ENCODE measurements at regions not wholly inside any gene's neighbourhood (a gene's known extent, or its start where the extent isn't known, plus 50 kb on each side); places are given as distances from the start of the nearest gene placed in this dataset.

DNA sequence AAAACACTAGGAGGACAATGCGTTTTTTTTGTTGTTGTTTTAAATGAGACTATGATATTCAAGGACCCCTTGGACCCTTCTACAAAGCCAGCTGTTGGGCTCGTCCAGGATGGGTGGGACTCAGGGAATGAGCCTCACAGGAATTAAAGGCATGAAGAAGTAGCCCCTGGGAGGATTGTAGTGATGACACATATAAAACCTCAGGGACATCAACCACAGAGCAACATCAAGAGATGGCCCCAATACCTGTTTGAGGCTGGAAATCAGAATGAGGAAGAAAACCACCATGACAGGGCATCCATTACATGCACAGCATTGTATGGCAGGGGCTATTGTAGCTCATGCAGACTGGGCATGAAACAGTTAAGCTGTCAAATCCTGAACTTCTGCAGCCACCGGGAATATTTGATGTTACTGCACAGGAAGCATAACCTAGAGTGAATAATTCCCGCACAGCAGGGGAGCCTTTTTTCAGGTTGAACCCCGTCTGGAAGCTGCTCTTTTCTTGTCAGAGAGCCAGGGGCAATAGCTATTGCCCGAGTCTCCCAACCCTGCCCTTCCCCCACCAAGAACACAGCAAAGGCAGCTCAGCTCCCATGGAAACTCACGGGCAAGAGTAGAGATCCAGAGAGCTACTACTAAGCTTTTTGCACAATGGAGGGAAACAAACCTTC, 140.2 kb upstream of the FGGY start:
- H3K27ac ChIP-seq (ENCODE audit: low read depth, low read length), result no peak overlapping the region
- H3K4me1 ChIP-seq (replicated peaks in 1 of 4; ENCODE audit: control insufficient read depth in 3 of 4, insufficient read depth in 4 of 4, low read length in 3 of 4), result peaks cover 0 to 9% (median 4%) of the 10 kb centered on the region in 4 experiments; a peak in 3 of 7 replicates
- no peak overlapping the region for H3K4ac ChIP-seq (replicated peaks; ENCODE audit: insufficient read length, low read depth, low read length)
- no peak overlapping the region for H4K91ac ChIP-seq (replicated peaks; ENCODE audit: insufficient read length, low read length)
- no peak overlapping the region for H2BK15ac ChIP-seq (ENCODE audit: low read length)
- H3K14ac ChIP-seq (ENCODE audit: insufficient read length), result no peak overlapping the region
- H3K27me3 ChIP-seq (replicated peaks in 1 of 4; ENCODE audit: control insufficient read depth in 3 of 4, extremely low read depth in 1 of 4, insufficient read depth in 3 of 4, low read length in 3 of 4), result no peaks in the 10 kb centered on the region
- no peak overlapping the region for H3K18ac ChIP-seq (ENCODE audit: extremely low read depth, low read length)
- H3K56ac ChIP-seq (replicated peaks; ENCODE audit: insufficient read length, low read depth, low read length), result no peak overlapping the region
- no peak for FAIRE-seq
- no peaks in the 10 kb centered on the region for H3K79me1 ChIP-seq (ENCODE audit: low read depth, low read length)
- no peak overlapping the region for H4K5ac ChIP-seq (ENCODE audit: insufficient read length, low read depth, low read length)
- 63% methylated on average over 7 of the region's 7 CpGs; no CpG with 5 or more reads in 1 of the 2 experiments for WGBS, 2 experiments (ENCODE audit: extremely low coverage in 1 of 2, insufficient coverage in 1 of 2, insufficient read length in 1 of 2, insufficient replicate concordance in 2 of 2, low coverage in 1 of 2, low lambda C conversion rate in 2 of 2, missing lambda C conversion rate in 1 of 2)
- H2BK120ac ChIP-seq (replicated peaks; ENCODE audit: low read depth, low read length), result no peak overlapping the region
- H2BK12ac ChIP-seq (ENCODE audit: low read depth, low read length), result no peak overlapping the region
- POLR2A ChIA-PET (ENCODE audit: partially characterized antibody), result no interaction called here
- H3K9me3 ChIP-seq (ENCODE audit: insufficient read depth in 2 of 2, low read depth in 1 of 2, low read length in 1 of 2), result peaks cover 7 to 8% of the 10 kb centered on the region in 2 experiments; a peak in 2 of 4 replicates
- H2BK20ac ChIP-seq (ENCODE audit: low read length), result no peak overlapping the region
- no peak overlapping the region for H3K4me3 ChIP-seq (ENCODE audit: extremely low read depth in 1 of 4, insufficient read depth in 2 of 4, low read depth in 3 of 4, low read length in 4 of 4)
- no peak overlapping the region for H3K9ac ChIP-seq (replicated peaks in 1 of 4; ENCODE audit: extremely low read depth in 1 of 4, low read depth in 3 of 4, low read length in 3 of 4)
- CTCF ChIA-PET (ENCODE audit: partially characterized antibody), result interaction anchor here (0.9 to 1.2 kb wide), 3 partner anchors 11 to 603 kb away, joined by 3 read pairs; no protein-coding TSS in a partner anchor
- no peak for TF ChIP-seq CTBP2 (IDR thresholded peaks at IDR 0.05; ENCODE audit: borderline replicate concordance, insufficient read depth, insufficient read length, low read length)
- peak in 1 of 2 experiments; percentile 2; a peak in 1 of 4 replicates for TF ChIP-seq RAD21 (IDR thresholded peaks at IDR 0.05 in 1 of 2, conservative IDR thresholded peaks at IDR 0.05 in 1 of 2; ENCODE audit: low read depth in 2 of 2, low read length in 2 of 2)
- H2AFZ ChIP-seq (ENCODE audit: low read length), result peak overlapping the region; percentile 87; the same call in 1 of the 2 replicates
- H4K8ac ChIP-seq (ENCODE audit: extremely low read depth, insufficient read depth, low read length), result no peak overlapping the region
- H3K79me2 ChIP-seq (ENCODE audit: control insufficient read depth in 1 of 2, insufficient read depth in 2 of 2, low read length in 2 of 2), result no peaks in the 10 kb centered on the region
- H3K23me2 ChIP-seq (ENCODE audit: low read depth, low read length), result no peaks in the 10 kb centered on the region
- no peak overlapping the region for H2BK5ac ChIP-seq (ENCODE audit: low read depth, low read length)
- no peaks in the 10 kb centered on the region; a peak in 1 of 8 replicates for H3K36me3 ChIP-seq (ENCODE audit: control insufficient read depth in 2 of 4, insufficient read depth in 4 of 4, low read length in 3 of 4)
- no peak overlapping the region for H3K23ac ChIP-seq (ENCODE audit: insufficient read length)
- no peak for DNase-seq (ENCODE audit: low read depth in 1 of 2, low spot score in 2 of 2)
- H3K4me2 ChIP-seq (ENCODE audit: insufficient read depth in 1 of 2, low read depth in 2 of 2, low read length in 2 of 2), result no peak overlapping the region; a peak in 1 of 4 replicates
- H2AK5ac ChIP-seq (ENCODE audit: low read depth, low read length), result no peak overlapping the region
- H4K20me1 ChIP-seq (replicated peaks in 1 of 2; ENCODE audit: control insufficient read depth in 1 of 2, insufficient read depth in 2 of 2, low read length in 2 of 2), result no peaks in the 10 kb centered on the region

Data from H1 (cell line).